HG03025 (cell line): ENCODE measurements at regions not wholly inside any gene's neighbourhood (a gene's known extent, or its start where the extent isn't known, plus 50 kb on each side); places are given as distances from the start of the nearest gene placed in this dataset.
"Not testable (repeated sequence)": the region's sequence is repeated elsewhere in the genome, so short reads cannot be mapped to it uniquely, and the experiment has no call there.

Experiments used
- ATAC-seq: cut with Tn5 transposase; IDR thresholded peaks from one replicate; pipeline ENCODE4 v1.9.1; 2021; ENCODE audit warnings: mild to moderate bottlenecking, moderate library complexity; ENCODE audit not compliant: unreplicated experiment, low FRiP score

DNA sequence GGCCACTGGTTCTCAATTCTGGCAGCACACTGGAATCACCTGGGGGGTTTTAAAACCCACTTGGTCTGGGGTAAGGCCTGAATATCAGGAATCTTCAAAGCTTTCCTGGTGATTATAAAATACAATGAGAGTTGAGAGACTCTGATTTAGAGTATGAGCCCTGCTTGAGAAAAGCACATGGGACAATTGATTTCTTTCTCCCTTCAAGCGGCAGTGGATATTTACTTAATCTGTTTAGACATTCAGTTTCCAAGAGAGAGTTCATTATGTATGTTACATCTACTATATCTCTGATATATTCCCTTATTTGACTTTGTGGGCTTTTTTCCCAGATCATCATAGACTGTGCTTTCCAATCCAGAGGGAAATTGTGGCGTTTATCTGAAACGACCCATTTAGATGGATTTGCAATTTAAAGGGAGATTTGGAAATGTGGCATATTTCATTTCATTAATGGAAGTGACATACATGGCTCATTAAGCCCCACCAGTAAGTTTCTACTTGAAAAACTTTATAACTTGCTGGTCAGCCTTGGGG lies 171.2 kb upstream of the PFN2 start:
- ATAC-seq = no peak

DNA sequence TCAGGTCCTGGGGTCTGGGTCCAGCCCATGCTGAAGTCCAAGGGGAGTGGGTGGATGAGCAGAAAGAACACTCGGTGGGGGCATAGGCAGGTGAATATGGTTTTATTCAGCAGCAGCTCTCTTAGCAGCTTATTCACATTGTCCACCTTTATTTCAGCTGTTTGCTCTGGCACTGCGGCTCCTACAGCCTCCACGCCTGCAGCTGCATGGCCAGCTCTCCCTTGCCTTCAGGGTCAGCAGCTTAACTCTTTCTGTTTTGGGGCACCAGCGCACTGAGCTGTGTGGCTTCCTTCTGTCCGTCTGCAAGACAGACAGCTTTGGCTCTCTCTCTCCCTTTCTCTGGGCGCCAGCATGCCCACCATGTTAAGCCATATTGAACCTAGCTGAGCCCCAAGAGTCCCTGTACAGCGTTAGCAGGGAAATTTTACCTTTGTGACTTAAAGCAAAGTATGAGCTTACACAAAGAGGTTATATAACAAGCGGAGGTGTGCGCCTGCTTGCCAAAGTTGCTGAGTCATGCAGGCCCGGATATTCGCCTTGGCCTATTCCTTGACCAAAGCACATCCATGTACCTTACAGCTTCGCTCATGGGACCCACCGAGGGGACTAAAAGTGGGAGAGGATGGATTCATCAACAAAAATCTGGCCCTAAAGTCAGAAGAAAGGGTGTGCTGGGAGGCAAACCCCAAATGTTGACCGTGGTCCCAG lies 170.1 kb upstream of the PFN2 start:
- no peak for ATAC-seq

- ATAC-seq = no peak
Observed at GRCh38 chr3:150138824-150139223, 168.1 kb upstream of the PFN2 start.

- no peak for ATAC-seq
Observed at GRCh38 chr3:150136242-150136641, 165.5 kb upstream of the PFN2 start.

DNA sequence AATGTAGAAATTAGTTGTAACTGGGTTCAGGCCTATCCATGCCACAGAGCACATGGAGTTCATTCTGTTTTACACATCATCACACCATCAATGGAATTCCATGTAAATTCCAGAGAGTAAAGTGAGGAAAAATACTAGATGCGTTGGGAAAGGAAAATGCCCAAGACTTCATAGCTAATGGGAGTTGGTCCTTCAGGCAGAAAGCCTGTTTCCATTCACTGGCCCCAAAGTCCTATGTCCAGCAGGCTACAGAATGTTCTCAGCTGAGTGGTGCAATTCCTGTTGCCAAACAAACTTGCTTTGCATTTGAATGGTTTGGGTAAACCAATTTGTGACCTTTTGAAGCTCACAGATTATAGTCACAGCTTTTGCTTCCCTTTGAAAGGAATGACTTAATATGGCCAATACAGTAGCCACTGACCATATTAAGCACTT lies 164.6 kb upstream of the PFN2 start:
- ATAC-seq = no peak

DNA sequence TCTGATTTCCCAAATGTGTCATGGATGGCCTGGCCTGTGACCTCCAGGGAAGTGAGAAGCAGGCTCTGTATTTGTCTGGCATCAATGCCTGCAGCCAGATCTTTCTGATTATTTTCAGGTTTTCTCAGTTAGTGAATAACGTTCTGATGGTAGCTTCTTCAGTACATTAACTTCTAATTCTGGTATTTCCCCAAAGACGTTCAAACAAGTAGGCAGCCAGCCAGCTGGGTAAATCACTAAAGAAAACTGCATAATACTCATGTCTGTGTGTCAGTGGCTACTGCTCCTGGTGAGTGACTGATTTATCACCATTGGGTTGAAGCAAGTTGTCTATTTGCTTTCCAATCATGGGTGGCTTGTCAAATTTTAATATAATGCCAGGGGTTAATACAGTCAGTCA lies 162.6 kb upstream of the PFN2 start:
- ATAC-seq = no peak

- peak; percentile 82 for ATAC-seq
Observed at GRCh38 chr3:150132101-150132749, 161.5 kb upstream of the PFN2 start.

DNA sequence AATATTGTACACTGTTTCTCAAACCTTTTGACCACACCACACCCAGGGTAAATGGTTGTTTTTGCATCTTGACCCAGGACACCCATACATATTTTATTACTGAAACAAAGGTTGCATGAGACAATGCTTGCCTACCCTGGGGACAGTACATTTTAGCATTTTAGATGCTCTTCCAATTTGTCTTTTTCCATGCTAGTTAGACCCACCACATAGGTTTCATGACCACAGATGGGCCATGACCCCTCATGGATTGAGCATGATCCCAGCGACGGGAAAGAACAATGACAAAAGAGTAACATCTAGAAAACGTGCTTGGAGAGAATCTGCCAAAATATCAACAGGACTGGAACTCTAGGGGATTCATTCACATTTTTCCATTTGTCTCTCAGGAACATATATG lies 161.0 kb upstream of the PFN2 start:
- ATAC-seq = no peak

- no peak for ATAC-seq
Observed at GRCh38 chr3:150130404-150131100, 159.9 kb upstream of the PFN2 start.

- no peak for ATAC-seq
Observed at GRCh38 chr3:150129166-150129565, 158.5 kb upstream of the PFN2 start.

DNA sequence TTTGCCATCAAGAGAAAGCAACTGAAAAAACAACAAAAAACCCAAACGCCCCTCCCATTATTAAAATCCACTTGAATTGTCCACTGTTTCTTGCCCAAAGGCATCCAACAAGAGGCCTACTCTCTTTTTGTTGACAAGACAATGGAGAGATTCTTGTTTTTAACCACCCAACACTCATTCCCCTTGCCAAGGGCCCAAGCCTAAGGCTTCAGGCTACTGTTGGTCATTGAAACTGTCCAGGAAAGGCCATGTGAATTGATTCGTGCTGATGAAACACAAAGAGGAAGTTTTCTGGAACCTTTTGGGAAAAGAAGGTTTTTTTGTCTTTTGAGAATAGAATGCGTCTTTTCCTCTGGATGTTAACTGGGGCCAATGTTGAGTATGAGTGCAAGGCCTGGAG lies 157.4 kb upstream of the PFN2 start:
- no peak for ATAC-seq

DNA sequence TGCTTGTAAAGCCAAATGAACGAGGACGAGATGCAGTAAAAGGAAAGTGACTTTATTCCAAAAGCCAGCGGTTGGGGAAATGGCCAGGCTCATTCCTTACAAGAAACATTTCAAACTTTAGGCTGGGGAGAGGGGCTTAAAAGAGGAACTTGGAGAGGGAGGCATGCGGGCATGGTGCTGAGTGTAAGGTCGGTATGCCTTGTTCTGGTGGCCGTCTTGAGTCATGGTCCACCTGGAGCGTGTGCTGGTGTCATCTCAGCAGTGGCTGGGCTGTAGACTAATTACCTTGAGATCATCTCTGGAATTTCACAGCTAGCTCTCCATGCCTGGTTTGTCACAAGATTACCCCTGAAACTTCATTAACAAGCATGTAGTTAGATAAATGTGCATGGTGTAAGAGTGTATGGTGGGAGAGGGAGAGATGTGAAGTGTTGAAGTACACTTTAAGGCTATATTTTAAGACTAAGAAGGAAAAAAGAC lies 156.4 kb upstream of the PFN2 start:
- ATAC-seq = no peak

GRCh38 chr3:150124142-150124541 lies 153.4 kb upstream of the PFN2 start:
- no peak for ATAC-seq

DNA sequence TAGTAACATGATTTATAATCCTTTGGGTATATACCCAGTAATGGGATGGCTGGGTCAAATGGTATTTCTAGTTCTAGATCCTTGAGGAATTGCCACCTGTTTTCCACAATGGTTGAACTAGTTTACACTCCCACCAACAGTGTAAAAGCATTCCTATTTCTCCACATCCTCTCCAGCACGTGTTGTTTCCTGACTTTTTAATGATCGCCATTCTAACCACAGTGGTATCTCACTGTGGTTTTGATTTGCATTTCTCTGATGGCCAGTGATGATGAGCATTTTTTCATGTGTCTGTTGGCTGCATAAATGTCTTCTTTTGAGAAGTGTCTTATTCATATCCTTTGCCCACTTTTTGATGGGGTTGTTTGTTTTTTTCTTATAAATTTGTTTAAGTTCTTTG lies 152.6 kb upstream of the PFN2 start:
- not testable (repeated sequence) for ATAC-seq

DNA sequence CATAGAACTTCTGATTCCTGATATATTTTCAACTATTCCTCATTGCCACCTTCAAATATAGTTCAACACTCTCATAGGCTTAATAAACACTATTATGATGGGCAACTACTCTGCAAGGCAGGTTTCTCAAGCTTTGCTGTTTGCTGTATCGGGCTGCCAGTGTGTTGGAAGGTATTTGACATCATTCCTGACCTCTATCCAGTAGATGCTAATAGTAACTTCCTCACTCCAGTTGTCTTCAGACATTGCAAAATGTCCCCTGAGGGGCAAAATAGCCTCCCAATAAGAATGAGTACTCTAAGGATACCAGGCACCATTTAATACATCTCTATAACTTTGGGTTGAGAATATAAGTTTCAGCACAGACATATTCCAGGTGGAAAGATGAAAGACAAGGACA lies 147.5 kb upstream of the PFN2 start:
- ATAC-seq = no peak

- no peak for ATAC-seq
Observed at GRCh38 chr3:150117076-150117475, 146.4 kb upstream of the PFN2 start.

GRCh38 chr3:150116196-150116595 lies 145.5 kb upstream of the PFN2 start:
- no peak for ATAC-seq

- ATAC-seq = peak; percentile 91
Observed at GRCh38 chr3:150114873-150115540, 144.3 kb upstream of the PFN2 start.

DNA sequence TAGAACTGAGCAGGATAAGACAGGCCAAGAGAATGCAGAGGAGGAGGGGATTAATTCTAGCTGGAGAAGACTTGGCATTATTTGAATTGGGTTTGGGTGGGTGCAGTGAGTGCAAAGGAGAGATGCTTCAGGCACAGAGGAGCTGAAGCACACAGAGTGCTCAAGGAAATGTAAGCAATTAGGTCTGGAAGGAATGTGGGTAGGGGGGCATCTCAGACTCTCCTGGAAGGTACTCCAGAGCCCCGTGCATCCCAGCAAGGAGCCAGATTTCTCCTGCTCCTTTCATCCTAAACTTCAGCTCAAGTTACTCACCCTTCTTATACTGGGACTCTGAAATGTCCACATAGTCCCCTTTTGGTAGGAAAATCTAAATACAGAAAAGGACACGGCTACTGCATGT lies 143.6 kb upstream of the PFN2 start:
- no peak for ATAC-seq

DNA sequence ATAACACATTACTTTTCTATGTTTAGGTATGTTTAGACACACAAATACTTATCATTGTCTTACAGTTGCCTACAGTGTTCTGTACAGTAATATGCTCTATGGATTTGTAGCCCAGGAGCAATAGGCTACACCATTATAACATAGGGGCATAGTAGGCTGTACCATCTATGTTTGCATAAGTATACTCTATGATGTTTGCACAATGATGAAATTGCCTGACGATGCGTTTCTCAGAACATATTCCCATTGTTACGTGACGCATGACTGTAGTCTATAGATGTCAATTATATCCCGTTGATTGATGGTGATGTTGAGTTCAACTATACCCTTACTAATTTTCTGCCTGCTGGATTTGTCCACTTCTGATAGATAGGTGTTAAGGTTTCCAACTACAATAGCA lies 139.4 kb upstream of the PFN2 start:
- no peak for ATAC-seq
